Activated CD8-positive, alpha-beta memory T cell treated with anti-CD3 and anti-CD28 coated beads, Interleukin-2, amount 50 U/mL, for 24 hours (primary cell): ENCODE measurements at regions not wholly inside any gene's neighbourhood (a gene's known extent, or its start where the extent isn't known, plus 50 kb on each side); places are given as distances from the start of the nearest gene placed in this dataset.
"Not testable (repeated sequence)": the region's sequence is repeated elsewhere in the genome, so short reads cannot be mapped to it uniquely, and the experiment has no call there.

Experiments
- DNase-seq: peaks from one replicate; pipeline ENCODE4 v3.0.0-alpha.2; 2020; ENCODE audit errors: extremely low read depth

GRCh38 chr4:189850239-189850856, 90.3 kb upstream of the FRG1 start:
- no peak for DNase-seq

- DNase-seq: no peak
These were observed 82.2 kb upstream of the FRG1 start for GRCh38 chr4:189858435-189858834.

DNA sequence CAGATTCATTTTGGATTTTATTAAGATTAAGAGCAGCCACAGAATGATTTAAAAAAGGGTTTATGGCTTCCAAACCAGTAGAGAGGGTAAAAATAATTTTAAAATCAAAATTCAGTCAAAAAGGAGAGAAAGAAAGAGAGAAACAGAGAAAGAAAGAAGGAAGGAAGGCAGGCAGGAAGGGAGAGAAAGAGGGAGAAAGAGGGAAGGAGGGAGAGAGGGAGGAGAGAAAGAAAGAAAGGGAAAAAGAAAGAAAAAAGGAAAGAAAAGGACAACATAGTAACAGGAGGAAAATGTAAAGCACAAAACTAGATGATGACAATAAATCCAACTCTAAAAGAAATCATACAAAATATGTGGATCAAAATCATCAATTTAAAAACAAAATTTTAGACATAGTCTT, 79.6 kb upstream of the FRG1 start:
- DNase-seq: no peak

GRCh38 chr4:189869236-189869635, 71.4 kb upstream of the FRG1 start:
- DNase-seq: no peak

DNA sequence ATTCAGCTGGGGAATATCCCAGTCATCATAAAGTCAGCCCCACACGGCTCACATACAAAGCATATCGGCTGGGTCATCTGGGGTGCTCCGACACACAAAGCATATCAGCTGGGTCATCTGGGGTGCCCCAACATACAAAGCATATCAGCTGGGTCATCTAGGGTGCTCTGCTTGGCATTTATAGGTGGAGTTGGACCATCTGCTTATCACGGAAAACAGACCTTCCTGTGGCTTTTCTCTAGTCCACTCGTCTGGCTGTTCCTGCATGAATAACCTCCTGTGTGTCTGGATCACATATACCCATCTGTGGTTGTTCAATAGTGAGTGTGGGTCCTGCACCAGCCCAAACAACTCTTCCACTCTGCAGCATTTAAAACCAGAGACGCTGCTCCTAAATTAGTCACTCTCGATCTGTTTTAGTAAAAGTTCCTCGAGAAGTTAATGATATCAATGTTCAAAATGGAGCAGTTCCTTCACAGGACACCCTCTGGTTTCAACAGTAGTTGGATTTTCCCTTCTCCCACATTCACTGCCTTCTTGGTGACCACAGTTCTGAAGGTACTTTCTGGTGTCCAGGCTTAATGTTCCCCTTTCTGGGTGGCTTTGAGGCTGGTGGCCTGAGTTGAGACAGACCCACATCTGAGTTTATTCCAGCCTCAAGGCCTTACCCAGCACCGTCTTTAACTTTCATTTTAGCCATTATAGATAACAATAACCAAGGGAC, 70.0 kb upstream of the FRG1 start:
- no peak for DNase-seq

DNA sequence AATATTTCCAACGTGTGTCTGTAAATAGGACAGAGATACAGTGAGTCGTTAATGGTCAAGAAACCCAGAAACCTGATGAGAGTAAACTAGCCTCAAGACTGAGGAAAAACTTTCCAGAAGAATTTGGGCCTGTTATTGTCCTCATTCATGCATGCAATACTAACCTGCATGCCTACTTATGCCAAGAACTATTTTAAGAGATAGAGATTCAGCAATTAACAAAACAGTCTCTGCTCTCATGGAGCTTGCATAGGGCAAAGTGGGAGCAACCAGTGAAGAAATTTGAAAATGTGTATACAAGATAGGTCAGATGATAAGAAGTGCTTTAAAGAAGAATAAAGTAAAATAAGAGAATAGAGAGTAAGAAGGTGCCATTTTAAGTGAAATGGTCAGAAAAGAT, 66.1 kb upstream of the FRG1 start:
- no peak for DNase-seq

DNA sequence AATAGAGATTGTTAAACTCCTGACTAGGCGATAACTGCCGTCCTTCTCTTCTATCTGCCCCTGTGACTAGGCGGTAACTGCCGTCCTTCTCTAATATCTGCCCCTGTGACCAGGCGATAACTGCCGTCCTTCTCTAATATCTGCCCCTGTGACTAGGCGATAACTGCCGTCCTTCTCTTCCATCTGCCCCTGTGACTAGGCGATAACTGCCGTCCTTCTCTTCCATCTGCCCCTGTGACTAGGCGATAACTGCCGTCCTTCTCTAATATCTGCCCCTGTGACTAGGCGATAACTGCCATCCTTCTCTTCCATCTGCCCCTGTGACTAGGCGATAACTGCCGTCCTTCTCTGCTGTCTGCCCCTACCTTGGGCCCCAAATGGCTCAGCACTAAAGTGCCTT, 59.5 kb upstream of the FRG1 start:
- DNase-seq: not testable (repeated sequence)

GRCh38 chr4:189888407-189888806, 52.3 kb upstream of the FRG1 start:
- DNase-seq: not testable (repeated sequence)
